HG03378 (cell line): ENCODE measurements at regions not wholly inside any gene's neighbourhood (a gene's known extent, or its start where the extent isn't known, plus 50 kb on each side); places are given as distances from the start of the nearest gene placed in this dataset.
A peak's percentile ranks its signal among the peaks of the same experiment; 100 is the strongest.
"Not testable (repeated sequence)": the region's sequence is repeated elsewhere in the genome, so short reads cannot be mapped to it uniquely, and the experiment has no call there.

ENCODE experiments used
- ATAC-seq: cut with Tn5 transposase; IDR thresholded peaks from one replicate; pipeline ENCODE4 v1.9.1; 2021; ENCODE audit warnings: mild to moderate bottlenecking, moderate library complexity; ENCODE audit not compliant: unreplicated experiment

DNA sequence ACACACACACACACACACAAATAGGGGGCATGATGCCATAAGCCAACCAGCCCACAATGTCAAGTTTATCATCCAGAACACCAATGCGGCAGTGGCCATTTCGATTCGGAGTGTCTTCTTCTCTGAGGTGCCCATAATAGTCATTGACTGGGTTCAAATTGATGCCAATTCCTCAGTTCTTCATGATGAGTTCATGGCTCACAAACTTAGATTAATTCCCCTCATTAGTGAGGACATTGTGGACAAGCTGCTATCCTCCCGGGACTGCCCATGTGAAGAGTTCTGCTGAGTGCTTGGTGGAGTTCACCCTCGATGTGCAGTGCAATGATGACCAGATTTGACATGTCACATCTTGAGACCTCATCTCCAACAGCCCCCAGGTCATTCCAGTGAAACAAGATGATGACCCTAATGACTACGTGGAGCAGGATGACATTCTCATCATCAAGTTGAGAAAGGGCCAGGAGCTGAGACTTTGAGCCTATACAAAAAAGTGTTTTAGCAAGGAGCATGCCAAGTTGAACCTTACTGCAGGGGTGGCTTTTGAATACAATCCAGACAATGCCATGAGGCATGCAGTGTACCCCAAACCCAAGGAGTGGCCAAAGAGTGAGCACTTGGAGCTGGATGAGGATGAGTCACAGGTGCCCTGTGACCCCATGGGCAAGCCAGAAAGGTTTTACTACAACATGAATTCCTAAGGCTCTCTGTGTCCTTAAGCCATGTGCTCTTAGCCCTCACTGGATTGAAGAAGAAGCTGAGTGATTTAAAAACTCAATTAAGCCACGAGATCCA lies 211.6 kb upstream of the SAMSN1 start:
- no peak for ATAC-seq

DNA sequence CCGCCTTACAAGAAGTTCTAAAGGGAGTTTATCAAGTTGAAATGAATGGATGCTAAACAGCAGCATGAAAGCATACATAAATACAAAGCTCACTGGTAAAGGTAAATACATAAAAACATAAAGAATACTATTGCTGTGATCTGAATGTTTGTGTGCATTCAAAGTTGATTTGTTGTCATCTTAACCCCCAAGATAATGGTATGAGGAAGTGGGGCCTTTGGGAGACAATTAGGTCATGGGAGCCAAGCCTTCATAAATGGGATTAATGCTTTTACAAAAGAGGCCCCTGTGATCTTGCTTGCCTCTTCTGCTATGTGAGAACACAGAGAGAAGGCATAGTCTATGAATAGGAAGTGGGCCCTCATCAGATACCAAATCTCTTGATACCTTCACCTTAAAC lies 209.0 kb upstream of the SAMSN1 start:
- no peak for ATAC-seq

DNA sequence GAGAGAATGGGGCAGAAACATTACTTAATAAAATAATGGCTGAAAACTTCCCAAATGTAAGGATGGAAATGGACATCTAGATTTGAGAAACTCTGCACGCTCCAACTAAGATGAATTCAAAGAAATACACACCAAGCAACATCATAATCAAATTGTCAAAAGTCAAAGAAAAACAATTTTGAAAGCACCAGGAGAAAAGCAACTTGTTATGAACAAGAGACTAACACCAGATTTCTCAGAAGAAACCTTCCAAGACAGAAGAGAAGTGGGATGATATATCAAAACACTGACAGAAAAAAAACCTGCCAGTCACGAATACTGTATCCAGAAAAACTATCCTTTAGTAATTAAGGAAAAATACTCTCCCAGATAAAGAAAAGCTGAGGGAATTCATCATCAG lies 208.6 kb upstream of the SAMSN1 start:
- ATAC-seq: no peak

DNA sequence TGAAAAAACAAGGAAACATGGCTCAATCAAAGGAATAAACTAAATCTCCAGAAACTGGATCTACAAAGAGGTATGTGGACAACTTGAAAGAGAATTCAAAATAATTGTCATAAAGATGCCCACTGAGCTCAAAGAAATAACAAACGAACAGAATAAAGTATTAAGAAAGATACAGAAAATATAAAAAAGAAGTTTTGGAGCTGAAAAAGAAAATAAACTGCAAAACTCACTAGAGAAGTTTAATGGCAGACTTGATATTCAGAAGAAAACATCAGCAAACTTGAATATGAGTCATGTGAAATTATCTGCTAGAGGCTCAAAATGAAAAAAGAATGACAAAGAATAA lies 208.1 kb upstream of the SAMSN1 start:
- ATAC-seq: no peak

DNA sequence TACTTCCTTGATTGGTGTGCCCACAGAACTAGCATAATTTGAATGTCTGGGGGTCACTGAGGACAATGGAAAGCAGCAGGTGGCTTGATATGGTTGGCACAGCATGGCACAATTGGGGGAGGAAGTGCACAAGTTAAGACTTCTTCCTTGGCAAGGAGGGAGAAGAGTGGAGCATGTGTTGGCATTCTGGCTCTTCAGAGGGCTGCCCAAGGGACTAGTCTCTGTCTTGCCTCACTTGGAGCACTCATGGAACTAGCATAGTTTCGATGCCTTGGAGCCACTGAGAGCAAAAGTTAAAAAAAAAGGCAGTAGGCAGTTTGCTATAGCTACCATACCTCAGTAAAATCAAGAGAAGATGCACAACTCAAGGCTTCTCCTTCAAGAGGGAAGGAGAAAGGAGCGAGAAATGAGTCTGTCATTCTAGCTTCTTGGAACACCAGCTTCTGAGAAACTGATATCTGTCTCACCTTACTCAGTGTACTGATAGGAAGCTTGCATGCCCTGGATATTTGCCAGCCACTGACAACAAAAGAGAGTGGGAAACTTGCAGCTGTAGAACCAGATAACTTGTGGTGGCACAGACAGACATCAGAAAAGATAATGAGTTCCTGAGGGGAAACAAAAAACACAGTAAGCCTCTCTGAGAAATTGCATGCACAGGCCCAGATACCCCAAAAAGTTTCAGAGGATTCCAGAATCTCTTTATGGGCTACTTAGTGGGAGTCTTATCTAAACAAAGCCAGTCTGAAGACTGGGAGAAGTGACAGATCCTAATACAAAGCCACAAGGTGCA lies 207.5 kb upstream of the SAMSN1 start:
- no peak for ATAC-seq

DNA sequence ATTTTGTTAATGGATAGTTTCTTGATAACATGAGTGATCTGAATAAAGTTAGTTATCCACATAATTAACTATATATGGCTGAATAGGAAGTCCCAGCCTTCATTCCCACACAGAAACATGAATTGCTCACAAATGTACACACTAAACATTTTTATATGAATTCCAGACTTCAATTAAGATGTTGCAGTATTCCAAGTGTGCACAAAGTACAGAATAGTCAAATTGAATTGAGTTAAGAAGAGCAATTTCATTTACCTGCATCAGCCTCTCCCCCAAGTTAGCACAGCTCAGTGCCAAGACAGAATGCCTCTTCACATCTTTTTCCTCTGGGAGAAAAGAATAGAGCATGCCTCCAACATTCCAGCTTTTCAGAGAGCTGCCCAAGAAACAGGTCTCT lies 207.0 kb upstream of the SAMSN1 start:
- ATAC-seq: no peak

DNA sequence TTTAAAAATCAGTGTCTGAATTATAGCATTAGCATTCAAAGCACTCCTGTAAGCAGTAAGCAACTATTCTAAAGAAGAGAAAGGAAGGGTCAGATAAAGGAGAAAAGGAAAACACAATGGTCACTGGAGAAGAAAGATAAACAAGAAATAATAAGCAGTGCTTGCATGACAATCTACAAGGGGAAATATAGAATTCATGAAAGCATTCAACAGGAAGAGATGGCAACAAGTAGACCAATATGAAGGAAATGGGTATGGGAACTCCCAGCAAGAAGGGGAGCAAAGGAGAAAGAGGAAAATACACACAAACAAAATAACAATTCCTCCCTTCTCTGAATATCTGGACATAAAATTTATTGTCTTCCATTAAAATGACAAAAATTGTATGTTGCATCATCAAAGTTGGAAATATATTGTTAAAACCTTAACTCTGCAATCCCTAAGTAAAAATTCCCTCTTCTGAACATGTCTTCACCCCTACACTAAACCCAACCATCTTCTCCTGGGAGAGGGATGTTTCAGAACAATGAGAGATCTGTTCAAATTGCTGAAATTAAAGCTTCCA lies 206.3 kb upstream of the SAMSN1 start:
- no peak for ATAC-seq

DNA sequence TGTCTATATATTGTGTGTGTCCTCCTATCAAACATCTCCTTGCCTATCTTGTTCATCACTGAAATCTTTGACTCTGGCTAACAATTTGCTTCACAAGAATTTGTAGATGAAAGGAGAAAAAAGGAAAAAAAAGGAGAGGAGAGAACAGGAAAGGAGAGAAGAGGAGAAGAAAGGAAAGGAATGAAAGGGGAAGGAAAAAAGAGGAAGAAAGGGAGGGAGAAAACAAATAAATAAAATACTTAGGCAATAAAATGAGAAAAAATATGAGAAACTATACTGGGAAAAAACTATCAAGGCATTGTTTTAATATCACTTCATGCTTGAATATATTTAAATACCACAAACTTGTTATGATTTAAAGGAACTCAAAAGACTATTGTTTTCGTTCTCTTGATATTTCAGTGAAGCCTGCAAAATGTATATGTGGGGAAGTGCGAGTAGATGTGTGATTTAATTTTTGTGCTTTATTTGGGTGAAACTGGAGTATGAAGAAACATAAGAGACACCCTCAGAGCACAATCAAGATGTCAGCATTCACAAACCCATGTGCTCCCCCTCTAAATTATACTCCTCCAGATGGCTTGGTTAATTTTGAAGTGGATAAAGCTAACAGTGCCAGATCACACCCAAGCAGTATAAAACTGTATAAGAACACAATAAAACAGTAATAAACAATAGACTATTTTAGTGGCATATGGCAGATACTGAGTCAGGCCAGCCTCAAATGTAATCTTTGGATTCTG lies 205.7 kb upstream of the SAMSN1 start:
- no peak for ATAC-seq

DNA sequence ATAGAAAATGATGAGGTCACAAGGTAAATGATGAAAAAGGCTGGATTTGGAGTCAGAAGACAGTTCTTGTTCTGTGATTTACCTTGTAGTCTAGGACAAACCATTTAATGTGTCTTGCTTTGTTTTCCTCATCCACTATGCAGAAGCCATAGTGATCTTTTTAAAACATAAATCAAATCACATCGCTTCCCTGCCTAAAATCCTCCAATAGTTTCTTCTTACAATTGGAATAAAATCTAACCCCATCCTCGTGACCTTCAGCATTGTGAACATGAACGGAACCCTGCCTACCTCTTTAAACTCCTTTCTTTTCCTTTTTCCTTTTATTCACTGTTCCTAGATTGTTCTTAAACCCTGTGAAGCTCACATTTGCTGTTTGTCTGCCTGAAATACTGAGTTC lies 204.9 kb upstream of the SAMSN1 start:
- ATAC-seq: no peak

DNA sequence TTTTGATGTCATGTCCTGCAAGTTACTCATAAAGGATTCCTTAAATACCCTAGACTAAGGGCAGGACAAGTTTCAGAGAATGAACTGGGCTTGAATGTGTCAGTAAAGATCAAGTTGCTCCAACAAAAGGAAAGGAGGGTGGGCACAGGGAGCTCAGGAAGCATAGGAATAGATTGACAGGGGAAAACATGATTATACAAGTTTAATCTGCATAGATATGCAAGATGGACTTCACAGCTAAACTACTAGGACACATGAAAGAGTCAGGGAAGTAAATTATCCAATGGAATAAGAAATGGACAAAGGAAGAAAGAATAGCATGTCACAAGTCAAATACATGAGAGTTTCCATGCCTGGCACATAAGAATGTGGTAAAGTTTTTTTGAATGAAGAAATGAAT lies 203.9 kb upstream of the SAMSN1 start:
- no peak for ATAC-seq

DNA sequence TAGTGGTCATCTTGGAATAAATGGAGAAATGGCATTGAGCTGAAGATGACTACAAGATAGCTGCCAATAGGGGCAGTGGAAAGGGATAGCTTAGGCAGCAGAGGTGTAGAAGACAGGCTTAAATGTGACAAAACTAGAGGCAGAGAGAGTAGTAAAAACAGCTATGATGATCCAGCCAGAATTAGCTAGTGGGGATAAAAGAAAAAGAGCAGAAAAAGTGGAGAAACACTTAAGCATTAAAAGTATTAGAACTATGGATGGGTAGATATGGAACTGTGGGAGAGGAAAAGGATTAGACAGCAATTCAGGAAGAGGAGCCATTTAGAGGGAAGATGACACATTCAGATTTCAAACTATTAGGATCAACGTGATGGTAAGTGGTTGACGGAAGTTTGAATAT lies 202.5 kb upstream of the SAMSN1 start:
- ATAC-seq: no peak

DNA sequence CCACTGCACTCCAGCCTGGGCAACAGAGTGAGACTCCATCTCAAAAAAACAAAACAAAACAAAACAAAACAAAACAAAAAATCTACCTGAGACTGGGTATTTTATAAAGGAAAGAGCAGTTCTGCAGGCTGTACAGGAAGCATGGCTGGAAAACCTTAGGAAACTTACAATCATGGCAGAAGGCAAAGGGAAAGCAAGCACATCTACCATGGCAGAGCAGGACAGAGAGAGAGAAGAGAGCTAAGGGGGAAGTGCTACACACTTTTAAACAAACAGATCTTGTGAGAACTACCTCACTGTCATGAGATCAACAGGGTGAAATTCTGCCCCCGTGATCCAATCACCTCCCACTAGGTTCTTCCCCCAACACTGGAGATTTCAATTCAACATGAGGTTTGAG lies 198.3 kb upstream of the SAMSN1 start:
- no peak for ATAC-seq

DNA sequence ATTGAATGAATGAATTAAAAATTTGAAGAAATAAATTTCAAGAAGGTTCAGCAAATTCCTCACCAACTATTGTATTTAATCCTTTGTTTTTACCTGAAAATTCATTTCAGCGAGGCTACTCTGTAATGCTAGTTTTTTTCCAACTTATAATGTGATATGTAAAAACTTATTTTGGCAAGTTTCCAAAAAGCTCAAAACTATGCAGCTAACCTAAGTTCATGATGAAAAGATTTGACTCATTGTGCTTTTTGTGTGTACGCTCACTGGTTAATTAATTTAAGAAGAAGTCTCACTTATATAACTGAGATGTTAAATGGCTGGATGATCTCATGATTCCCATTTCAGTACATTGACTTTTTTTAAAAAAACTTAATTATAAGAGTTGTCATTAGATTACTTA lies 196.0 kb upstream of the SAMSN1 start:
- ATAC-seq: no peak

DNA sequence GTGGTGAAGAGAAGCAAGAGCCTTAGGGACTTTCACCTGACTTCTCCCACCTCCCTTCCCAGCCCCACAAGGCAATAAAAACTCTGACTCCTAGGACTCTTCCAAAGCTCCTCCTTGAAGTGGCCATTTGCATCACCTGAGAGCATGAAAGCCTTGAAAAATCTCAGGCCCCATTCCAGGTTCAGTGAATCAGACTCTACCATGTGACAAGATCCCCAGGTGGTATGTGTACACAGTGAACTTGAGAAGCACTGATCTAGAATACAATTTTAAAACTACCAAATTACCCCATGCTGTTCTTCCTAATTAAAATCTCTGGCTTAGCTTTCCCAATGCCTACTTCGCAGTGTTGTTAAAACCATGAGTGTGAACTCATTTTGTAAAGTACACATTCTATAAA lies 195.1 kb upstream of the SAMSN1 start:
- no peak for ATAC-seq

DNA sequence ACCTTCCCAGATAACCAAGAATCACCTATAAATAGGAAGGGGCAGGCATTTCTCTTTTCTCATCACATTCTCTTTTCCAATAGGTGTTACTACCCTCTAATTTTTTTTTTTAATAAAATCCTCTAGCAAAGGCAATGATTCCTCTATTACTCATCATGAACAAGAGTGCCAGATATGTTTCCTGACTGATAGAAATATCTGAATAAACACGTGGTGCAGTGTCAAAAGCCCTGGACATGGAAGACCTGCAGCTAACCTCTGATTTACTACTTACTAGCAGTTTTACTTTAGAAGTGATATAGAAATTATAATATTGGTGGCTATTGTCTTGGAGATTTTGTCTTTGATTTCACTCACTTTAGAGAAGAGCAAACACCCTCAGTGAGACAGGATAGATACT lies 194.6 kb upstream of the SAMSN1 start:
- ATAC-seq: no peak

DNA sequence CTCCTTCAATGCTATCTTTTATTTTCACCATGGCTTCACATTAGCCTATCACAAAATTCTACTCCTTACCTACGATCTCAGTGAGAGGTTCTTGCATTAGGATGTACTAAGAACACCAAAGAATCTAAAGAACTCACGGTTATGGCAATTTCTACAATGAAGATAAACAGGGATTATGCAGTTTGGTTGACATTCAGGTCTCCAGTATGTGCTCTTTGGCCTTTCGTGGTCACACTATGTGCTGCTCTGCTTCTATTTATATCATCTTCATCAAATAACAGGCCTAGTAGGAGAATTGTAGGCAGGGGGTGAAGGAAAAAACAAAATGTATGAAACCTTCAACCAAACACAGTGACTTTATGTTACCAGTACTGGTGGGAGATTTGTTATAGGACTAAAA lies 194.0 kb upstream of the SAMSN1 start:
- no peak for ATAC-seq

DNA sequence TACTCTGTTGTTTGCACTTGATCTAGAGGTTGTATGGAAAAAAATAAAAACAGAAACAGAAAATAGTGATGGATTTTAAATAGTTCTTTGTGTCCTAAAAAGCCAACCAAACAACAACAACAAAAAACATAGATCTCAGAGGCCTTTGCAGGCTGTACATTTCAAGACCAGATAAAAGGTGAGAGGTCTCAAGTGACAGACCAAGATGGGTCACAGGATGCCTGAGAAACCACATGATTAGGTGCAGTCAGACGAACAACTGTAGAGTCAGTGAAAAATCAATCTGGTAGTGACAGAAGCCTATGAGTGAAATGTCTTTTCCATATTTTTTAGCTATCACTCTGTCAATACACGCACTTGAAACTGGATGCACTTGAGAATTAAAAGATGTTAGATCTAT lies 193.5 kb upstream of the SAMSN1 start:
- ATAC-seq: no peak

DNA sequence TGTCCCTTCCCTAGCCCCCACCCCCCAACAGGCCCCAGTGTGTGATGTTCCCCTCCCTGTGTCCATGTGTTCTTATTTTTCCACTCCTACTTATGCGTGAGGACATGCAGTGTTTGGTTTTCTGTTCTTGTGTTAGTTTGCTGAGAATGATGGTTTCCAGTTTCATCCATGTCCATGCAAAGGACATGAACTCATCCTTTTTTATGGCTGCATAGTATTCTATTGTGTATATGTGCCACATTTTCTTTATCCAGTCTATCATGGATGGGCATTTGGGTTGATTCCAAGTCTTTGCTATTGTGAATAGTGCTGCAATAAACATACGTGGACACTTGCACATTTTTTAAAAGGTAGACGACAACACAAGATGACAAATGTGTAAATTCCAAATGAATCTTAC lies 192.5 kb upstream of the SAMSN1 start:
- not testable (repeated sequence) for ATAC-seq

DNA sequence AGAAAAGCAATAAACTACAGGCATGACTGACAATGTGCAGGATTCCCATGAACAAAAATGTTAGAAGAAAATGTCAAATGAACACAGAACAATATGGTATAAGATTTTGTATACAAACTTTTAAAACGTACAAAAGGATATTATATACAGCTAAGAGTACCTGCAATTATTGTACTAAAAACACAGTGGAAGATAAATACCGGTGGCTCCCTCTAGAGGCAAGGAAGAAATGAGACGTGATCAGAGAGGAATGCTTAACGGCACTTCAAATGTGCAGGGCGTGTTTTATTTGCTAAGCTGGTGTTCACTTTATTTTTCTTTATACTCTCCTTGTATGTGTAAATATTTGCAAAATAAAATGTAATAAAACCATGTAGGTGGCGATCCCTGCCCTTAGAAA lies 191.8 kb upstream of the SAMSN1 start:
- ATAC-seq: no peak

DNA sequence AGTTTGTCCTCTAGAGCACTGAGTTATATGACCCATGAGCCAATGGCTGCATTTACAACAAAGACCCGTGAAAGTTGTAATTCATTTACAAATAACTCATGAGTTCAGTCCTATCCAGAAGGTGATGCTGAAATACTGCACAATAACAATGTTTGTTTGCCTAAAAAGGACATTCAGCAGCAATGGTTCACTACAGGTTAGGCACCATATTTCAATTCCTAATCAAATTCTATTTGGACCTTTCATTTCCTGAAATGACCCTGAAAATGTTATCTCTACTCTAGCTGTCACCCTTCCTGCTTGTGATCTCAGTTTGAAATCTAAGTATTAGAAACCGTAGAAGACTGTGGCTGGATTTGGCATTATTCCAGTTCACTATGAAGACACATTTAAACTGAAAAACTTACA lies 191.2 kb upstream of the SAMSN1 start:
- ATAC-seq: no peak

DNA sequence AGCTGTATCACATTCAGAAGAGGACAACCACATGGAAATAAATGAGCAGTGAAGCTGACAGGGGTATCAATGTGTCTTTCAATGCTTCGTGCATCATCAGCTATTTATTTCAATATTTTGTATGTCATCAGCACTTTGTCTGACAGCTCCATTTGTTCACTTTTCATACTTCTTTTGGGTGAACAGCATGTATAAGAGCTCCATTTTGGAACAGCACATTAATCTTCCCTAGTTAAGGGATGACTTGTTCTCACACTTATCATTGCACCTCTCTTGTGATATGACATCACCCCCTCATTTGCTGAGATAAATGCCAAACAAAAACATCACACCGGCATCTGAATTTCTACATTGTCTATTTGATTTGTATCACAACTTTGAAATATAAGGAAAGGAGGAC lies 190.6 kb upstream of the SAMSN1 start:
- ATAC-seq: no peak

DNA sequence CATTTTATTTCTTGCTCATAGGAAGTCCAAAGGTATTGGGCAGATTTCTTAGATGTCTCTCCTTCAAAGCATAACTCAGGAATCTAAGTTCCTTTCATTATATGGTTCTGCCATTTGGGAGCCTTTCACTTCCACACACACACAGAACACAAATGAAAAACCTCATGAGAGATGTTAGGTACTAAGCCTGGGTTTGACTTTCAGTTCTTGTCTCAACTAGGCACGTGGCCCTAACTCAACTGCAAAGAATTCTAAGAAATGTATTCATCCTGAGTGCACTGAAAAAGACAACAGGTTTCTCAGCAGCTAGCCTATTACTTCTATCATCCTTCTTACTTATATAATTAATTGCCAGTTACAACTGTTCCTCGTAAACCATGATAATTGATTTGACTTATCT lies 190.0 kb upstream of the SAMSN1 start:
- ATAC-seq: peak; percentile 66
